Skeletal muscle satellite cell (primary cell): ENCODE measurements at regions not wholly inside any gene's neighbourhood (a gene's known extent, or its start where the extent isn't known, plus 50 kb on each side); places are given as distances from the start of the nearest gene placed in this dataset.
"Not testable (repeated sequence)": the region's sequence is repeated elsewhere in the genome, so short reads cannot be mapped to it uniquely, and the experiment has no call there.

Source experiments
- H3K27me3 ChIP-seq: 2 replicates; pipeline ENCODE4 v1.7.0; 2013; ENCODE audit warnings: low read length; ENCODE audit not compliant: control insufficient read depth, insufficient read depth
- H3K36me3 ChIP-seq: 2 replicates; pipeline ENCODE4 v1.7.0; 2013; ENCODE audit warnings: mild to moderate bottlenecking, control low read depth, low read length; ENCODE audit not compliant: insufficient read depth
- H3K4me1 ChIP-seq: 2 replicates; pipeline ENCODE4 v1.7.0; 2013; ENCODE audit warnings: low read length; ENCODE audit not compliant: control insufficient read depth, insufficient read depth
- H3K4me2 ChIP-seq: 2 replicates; pipeline ENCODE4 v1.7.0; 2013; ENCODE audit warnings: mild to moderate bottlenecking, low read length
- H3K4me3 ChIP-seq: 2 replicates; pipeline ENCODE4 v1.7.0; 2013; ENCODE audit warnings: low read length
- H3K9ac ChIP-seq: 2 replicates; pipeline ENCODE4 v1.7.0; 2013; ENCODE audit warnings: mild to moderate bottlenecking, low read depth, low read length, moderate library complexity
- H3K9me3 ChIP-seq: replicated peaks from 2 replicates; pipeline ENCODE4 v1.7.0; 2013; ENCODE audit warnings: mild to moderate bottlenecking, control low read depth, low read length

DNA sequence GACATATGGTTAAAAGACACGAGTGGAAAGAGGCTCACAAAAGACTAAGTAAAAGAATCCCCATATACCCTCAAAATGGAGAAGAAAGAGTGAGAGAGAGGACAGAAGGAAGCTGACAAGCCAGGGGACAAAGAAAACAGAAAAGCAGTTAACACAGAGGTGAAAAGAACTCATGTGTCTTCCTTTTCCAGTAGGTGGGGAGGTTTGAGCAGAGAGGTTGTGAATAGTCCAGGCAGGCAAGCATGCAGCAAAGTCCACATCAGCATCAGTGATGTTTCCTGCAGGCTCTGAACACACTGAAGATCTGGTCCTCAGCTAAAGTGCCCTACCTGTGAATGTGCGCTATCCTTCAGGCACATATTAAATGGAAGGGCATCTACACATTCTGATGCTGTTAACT lies 196.5 kb upstream of the IRAK1BP1 start:
- no peaks in the 10 kb centered on the region for H3K4me1 ChIP-seq
- H3K27me3 ChIP-seq = no peaks in the 10 kb centered on the region
- H3K9ac ChIP-seq = no peak overlapping the region
- no peaks in the 10 kb centered on the region for H3K36me3 ChIP-seq
- no peak overlapping the region for H3K4me3 ChIP-seq
- no peak overlapping the region for H3K4me2 ChIP-seq
- no peaks in the 10 kb centered on the region for H3K9me3 ChIP-seq

DNA sequence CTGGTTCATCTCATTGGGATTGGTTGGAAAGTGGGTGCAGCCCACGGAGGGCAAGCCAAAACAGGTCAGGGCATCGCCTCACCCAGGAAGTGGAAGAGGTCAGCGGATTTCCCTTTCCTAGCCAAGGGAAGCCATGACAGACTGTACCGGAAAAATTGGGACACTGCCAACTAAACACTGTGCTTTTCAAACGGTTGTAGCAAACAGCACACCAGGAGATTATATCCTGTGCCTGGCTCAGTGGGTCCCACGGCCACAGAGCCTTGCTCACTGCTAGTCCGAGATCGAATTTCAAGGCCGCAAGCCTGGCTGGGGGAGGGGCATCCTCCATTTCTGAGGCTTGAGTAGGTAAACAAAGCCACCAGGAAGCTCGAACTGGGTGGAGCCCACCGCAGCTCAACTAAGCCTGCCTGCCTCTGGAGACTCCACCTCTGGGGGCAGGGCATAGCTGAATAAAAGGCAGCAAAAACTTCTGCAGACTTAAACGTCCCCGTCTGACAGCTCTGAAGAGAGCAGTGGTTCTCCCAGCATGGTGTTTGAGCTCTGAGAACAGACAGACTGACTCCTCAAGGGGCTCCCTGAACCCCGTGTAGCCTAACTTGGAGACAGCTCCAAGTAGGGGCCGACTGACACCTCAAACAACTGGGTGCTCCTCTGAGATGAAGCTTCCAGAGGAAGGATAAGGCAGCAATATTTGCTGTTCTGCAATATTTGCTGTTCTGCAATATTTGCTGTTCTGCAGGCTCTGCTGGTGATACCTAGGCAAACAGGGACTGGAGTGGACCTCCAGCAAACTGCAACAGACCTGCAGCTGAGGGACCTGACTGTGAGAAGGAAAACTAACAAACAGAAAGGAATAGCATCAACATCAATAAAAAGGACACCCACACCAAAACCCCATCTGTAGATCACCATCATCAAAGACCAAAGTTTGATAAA lies 191.0 kb upstream of the IRAK1BP1 start:
- H3K9me3 ChIP-seq, H3K4me2 ChIP-seq, H3K36me3 ChIP-seq, H3K4me3 ChIP-seq, H3K27me3 ChIP-seq, H3K9ac ChIP-seq, H3K4me1 ChIP-seq: not testable (repeated sequence)

DNA sequence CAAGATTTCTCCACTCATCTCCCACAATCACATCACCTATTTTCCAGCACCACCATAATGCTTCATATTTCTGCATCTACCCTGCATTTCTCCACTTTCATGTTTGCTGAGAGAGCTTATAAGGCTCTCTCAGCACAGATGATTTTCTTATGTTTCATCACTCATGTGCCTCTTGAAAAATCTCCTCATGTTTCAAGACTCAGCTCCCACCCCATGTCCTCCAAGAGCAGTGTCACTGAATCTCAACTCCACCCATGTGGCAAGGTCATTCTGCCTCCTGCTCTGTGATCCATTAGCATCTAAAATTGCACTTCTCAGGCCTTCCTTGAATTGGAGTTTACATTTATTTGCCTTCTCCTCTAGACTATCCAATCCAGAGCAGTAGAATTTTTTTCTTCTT lies 178.7 kb upstream of the IRAK1BP1 start:
- no peak overlapping the region for H3K4me2 ChIP-seq
- no peak overlapping the region for H3K4me3 ChIP-seq
- H3K4me1 ChIP-seq = no peaks in the 10 kb centered on the region
- H3K9ac ChIP-seq = no peak overlapping the region
- peaks cover 9% of the 10 kb centered on the region for H3K27me3 ChIP-seq
- H3K9me3 ChIP-seq = no peaks in the 10 kb centered on the region
- H3K36me3 ChIP-seq = no peaks in the 10 kb centered on the region

DNA sequence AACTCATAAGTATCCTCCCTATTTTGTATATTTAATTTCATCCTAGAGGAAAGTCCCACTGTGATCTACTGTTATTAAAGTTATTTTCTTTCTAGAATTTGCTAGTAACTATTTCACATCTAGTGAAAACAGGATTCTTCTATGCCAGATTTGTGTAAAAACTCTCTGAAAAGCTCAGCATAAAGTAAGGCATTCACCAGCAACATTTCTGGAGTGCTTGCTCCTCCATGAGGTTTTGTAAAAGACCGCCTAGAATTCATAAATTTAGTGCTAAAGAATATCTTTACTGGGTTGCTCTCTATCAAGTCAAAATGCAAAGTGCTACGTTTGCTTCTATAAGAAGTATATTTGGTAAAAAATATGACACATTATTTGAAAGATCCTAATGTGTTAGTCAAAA lies 173.5 kb upstream of the IRAK1BP1 start:
- H3K4me2 ChIP-seq = no peak overlapping the region
- H3K36me3 ChIP-seq = no peaks in the 10 kb centered on the region
- H3K4me3 ChIP-seq = no peak overlapping the region

DNA sequence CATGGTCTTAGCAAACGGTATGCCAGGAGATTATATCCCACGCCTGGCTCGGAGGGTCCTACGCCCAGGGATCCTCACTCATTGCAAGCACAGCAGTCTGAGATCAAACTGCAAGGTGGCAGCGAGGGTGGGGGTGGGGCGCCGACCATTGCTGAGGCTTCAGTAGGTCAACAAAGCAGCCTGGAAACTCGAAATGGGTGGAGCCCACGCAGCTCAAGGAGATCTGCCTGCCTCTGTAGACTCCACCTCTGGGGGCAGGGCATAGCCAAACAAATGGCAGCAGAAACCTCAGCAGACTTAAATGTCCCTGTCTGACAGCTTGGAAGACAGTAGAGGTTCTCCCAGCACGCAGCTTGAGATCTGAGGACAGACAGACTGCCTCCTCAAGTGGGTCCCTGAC lies 172.7 kb upstream of the IRAK1BP1 start:
- not testable (repeated sequence) for H3K9ac ChIP-seq, H3K36me3 ChIP-seq, H3K4me1 ChIP-seq, H3K4me3 ChIP-seq, H3K4me2 ChIP-seq, H3K9me3 ChIP-seq, H3K27me3 ChIP-seq

More for the DNA sequence above, 173.5 kb upstream of the IRAK1BP1 start:
- Histone ChIP-seq H3K4me1 (no peaks in the 10 kb centered on the region), H3K9me3 (no peaks in the 10 kb centered on the region), H3K27me3 (peaks cover 5% of the 10 kb centered on the region), H3K9ac (no peak overlapping the region)

DNA sequence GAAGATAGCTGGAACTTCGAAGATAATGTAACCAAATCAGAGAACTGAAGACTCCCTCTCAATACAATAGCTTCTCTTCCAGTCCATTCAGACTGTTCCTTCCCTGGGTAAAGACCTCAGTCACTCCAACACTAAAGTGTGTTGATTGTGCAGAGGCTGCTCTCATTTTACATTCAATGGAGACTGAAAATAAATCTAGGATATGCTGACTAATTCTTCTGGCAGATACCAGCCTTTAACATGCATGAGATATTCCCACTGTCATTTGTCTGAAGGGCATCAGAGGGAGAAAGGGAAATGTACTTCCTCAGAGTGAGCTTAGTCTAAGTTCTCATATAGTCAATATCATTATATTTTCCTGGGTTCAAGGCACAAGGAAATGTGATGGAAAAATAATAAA lies 166.4 kb upstream of the IRAK1BP1 start:
- no peak overlapping the region for H3K4me3 ChIP-seq
- H3K4me2 ChIP-seq = no peak overlapping the region
- no peaks in the 10 kb centered on the region for H3K36me3 ChIP-seq
- H3K27me3 ChIP-seq = no peaks in the 10 kb centered on the region
- H3K4me1 ChIP-seq = peaks cover 8% of the 10 kb centered on the region
- no peaks in the 10 kb centered on the region for H3K9me3 ChIP-seq
- no peak overlapping the region for H3K9ac ChIP-seq

DNA sequence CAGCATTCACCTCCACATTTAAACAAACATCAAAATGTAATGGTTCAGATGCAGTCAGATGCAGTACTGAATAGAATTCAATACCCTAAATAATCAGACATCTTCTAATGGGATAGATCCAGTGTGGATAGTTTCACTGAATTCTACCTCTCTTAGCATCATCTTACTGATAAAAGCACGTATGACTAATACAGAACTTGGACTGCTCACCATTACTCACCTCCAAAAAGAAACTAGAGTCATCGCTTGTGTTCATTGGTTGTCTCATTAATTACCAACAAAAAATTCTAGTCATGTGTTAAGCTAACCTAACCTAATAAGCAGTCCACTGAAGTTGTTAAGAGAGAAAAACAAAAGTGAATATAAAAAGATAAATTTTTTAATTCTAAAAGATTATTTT lies 165.9 kb upstream of the IRAK1BP1 start:
- Histone ChIP-seq H3K36me3 (no peaks in the 10 kb centered on the region), H3K4me3 (no peak overlapping the region), H3K9me3 (no peaks in the 10 kb centered on the region), H3K9ac (no peak overlapping the region), H3K4me1 (peaks cover 8% of the 10 kb centered on the region), H3K4me2 (no peak overlapping the region), H3K27me3 (no peaks in the 10 kb centered on the region)

DNA sequence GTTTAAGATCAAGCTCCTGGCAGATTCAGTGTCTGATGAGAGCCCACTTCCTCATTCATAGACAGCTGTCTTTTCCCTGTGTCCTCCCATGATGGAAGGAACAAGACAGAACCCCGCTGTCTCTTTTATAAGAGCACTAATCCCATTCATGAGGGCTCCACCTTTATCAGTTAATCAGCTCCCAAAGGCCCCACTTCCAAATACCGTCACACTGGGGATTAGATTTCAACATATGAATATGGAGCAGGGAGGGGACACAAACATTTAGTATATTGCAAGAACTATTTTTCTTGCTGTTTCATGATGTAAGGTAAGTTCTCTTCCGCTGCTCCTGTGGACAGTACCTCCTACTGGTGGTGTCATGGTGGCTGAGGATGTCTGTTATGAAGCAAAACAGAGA lies 158.3 kb upstream of the IRAK1BP1 start:
- H3K4me3 ChIP-seq = no peak overlapping the region
- no peaks in the 10 kb centered on the region for H3K9me3 ChIP-seq
- H3K27me3 ChIP-seq = no peaks in the 10 kb centered on the region

DNA sequence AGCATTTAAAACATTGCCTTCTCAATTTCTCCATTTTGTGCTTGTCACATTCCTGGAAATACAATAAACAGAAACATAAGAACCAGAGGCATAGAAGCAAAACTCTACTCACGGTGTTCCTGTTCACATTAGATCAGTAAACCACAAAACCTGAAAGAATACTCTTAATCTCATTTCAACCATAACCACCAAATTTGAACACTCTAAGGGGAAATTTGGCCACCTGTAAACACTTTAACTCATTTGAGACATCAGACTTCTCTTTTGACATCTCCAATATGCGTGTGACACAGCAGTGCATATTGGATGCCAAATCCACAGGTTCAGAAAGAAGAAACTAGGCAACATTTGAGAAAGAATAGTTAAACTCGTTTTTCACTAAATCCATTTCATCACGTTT lies 153.8 kb upstream of the IRAK1BP1 start:
- no peaks in the 10 kb centered on the region for H3K36me3 ChIP-seq

More for the DNA sequence above, 158.3 kb upstream of the IRAK1BP1 start:
- Histone ChIP-seq H3K9ac (no peak overlapping the region), H3K4me2 (no peak overlapping the region), H3K4me1 (no peaks in the 10 kb centered on the region), H3K36me3 (no peaks in the 10 kb centered on the region)

DNA sequence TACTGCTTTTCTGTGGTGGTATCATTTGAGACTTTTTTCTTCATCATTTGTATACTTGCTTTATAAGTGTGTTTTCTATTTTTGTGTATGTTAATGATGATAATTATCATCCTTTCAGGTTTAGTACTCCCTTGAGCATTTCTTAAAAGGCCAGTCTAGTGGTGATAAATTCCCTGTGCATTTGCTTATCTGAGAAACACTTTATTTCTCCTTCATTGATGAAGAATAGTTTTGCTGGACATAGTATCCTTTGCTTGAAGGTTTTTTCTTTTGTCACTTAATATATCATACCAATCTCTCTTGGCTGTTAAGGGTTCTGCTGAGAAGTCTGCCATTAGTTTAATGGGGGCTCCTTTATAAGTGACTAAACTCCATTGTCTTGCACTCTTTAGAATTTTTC lies 123.2 kb upstream of the IRAK1BP1 start:
- Histone ChIP-seq H3K4me2 (no peak overlapping the region), H3K9me3 (peaks cover 4% of the 10 kb centered on the region), H3K4me1 (no peaks in the 10 kb centered on the region), H3K4me3 (no peak overlapping the region), H3K36me3 (no peaks in the 10 kb centered on the region), H3K27me3 (no peaks in the 10 kb centered on the region), H3K9ac (no peak overlapping the region)

More for the DNA sequence above, 153.8 kb upstream of the IRAK1BP1 start:
- H3K4me3 ChIP-seq = no peak overlapping the region
- no peaks in the 10 kb centered on the region for H3K9me3 ChIP-seq
- H3K27me3 ChIP-seq = no peaks in the 10 kb centered on the region
- no peak overlapping the region for H3K9ac ChIP-seq
- H3K4me1 ChIP-seq = no peaks in the 10 kb centered on the region
- no peak overlapping the region for H3K4me2 ChIP-seq

DNA sequence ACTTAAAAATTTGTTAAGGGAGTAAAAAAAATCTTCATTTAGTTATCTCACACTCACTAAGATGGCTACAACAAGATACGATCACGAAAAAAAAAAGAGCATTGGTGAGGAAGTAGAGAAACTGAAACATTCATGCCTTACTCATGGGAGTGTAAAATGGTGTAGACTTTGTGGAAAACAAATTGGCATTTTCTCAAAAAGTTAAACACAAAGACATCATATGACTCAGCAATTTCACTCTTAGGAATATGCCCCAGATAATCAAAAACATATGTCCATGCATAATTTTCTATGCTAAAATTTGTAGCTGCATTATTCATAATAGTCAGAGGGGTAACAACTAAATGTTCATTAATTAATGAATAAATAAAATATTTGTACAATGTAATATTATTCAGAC lies 120.9 kb upstream of the IRAK1BP1 start:
- peaks cover 4% of the 10 kb centered on the region for H3K9me3 ChIP-seq
- no peak overlapping the region for H3K4me3 ChIP-seq
- no peaks in the 10 kb centered on the region for H3K4me1 ChIP-seq
- no peaks in the 10 kb centered on the region for H3K36me3 ChIP-seq
- H3K27me3 ChIP-seq = no peaks in the 10 kb centered on the region
- no peak overlapping the region for H3K9ac ChIP-seq
- no peak overlapping the region for H3K4me2 ChIP-seq

DNA sequence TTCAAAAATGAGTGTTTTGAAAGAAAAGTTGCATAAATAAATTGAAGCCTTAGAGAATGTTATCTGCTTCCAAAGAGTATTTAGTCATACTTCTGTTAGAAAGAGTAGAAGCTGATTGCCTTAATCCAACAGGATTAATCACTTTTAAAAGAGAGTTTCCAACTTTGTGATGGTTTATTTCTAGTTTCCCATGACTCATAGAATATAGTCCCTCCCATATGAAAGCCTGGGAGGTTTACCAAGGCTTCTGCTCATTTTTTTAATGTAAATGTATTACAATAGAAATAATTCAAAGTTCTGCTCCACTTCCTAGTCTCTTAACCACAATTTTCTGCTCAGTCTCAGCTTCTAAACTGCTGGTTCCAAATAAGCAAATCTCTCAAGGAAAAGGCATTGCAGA lies 118.0 kb upstream of the IRAK1BP1 start:
- Histone ChIP-seq H3K9ac (no peak overlapping the region), H3K9me3 (peaks cover 4% of the 10 kb centered on the region), H3K36me3 (no peaks in the 10 kb centered on the region), H3K27me3 (no peaks in the 10 kb centered on the region), H3K4me3 (no peak overlapping the region), H3K4me1 (no peaks in the 10 kb centered on the region), H3K4me2 (no peak overlapping the region)
